ENCODE measurements at regions not wholly inside any gene's neighbourhood (a gene's known extent, or its start where the extent isn't known, plus 50 kb on each side); places are given as distances from the start of the nearest gene placed in this dataset.
"Not testable (repeated sequence)": the region's sequence is repeated elsewhere in the genome, so short reads cannot be mapped to it uniquely, and the experiment has no call there.

DNA sequence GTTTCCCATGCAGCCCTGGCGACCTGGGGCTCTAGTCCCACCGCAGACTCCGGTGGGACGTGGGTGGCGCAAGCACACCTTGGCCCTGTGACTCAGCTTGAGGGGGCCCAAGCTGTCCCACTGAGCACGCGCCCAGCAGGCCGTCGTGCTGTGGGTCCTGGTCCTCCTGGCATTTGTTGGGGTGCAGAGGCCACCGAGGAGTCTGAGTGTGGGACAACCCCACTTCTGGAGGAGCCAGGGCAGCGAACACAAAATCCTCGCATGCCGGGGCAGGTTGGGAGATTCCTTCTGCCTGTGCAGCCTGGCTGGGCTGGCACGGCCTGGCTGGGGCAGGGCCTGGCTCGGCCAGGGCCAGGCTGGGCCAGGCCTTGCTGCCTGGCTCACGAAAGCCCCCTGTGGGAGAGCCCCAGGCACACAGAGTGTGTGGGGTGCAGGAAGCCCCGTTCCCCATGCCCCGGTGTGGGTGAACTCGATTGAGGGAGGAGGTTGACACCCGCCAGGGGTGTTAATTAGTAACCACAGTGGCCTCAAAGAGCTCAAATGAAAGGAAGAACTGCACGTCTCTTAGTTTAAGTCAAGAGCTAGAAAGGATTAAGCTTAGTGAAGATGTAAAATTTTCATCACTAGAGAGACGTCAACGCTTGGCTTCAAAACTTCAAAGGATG, 1808.5 kb upstream of the DEFB115 start:
- H3K36me3 ChIP-seq (ENCODE audit: low read depth, low read length): no peaks in the 10 kb centered on the region
- ChIA-PET POLR2A (ENCODE audit: unreplicated experiment) (interaction anchor here (0.6 kb wide), 1 partner anchor 1452 kb away, joined by 3 read pairs; no protein-coding TSS in a partner anchor), CTCF (interaction anchor here (0.6 kb wide), 1 partner anchor 1452 kb away, joined by 3 read pairs; no protein-coding TSS in a partner anchor)
- no peaks in the 10 kb centered on the region for H3K4me1 ChIP-seq (ENCODE audit: insufficient read depth, low read length)
- 0 out of 2 replicates have a peak, but pooled peaks cover 4% of the 10 kb centered on the region for H3K9me3 ChIP-seq (ENCODE audit: low read length)
- intact Hi-C loops (cut with micrococcal nuclease): loop anchor here (10.0 kb wide), 1 partner anchor 316 kb away; no protein-coding TSS in a partner anchor
- H2AFZ ChIP-seq (ENCODE audit: low read length): no peak overlapping the region
- no peaks in the 10 kb centered on the region for H3F3A ChIP-seq (ENCODE audit: low read length, unreplicated experiment)
- no peaks in the 10 kb centered on the region for H4K20me1 ChIP-seq (ENCODE audit: low read length)
- BruUV-seq (replicated peaks): no TSS peak
- no peaks in the 10 kb centered on the region; the same call in 1 of the 2 replicates for H3K27me3 ChIP-seq (ENCODE audit: low read length)
- H3K27ac ChIP-seq (ENCODE audit: low read length): no peak overlapping the region
- no peak for ATAC-seq
- TF ChIP-seq CTCF (conservative IDR thresholded peaks at IDR 0.05; ENCODE audit: low read depth, low read length): no peak
- H3K9ac ChIP-seq (ENCODE audit: low read length): no peak overlapping the region
- no peak overlapping the region for H3K4me2 ChIP-seq (ENCODE audit: low read length)
- no peak for DNase-seq
- H3K4me3 ChIP-seq (ENCODE audit: low read length): no peak overlapping the region
- H3K9me2 ChIP-seq (replicated peaks; ENCODE audit: low read length): no peaks in the 10 kb centered on the region
- H3K79me2 ChIP-seq (ENCODE audit: low read length): no peaks in the 10 kb centered on the region

DNA sequence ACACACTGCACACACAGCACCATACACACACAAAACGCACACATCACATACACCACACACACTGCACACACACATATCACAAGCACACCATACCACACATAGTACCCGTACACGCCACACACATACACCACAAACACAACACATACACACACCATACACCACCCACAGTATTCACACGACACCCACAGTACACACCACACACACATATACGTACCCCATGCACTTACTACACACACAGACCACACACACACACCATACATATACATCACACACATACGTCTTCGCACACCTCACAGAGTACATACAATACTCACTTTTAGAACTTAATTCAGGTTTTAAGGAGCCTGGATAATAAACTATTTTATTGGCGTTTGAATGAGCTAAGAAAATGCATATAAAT, 1805.3 kb upstream of the DEFB115 start:
- Histone ChIP-seq H2AFZ (ENCODE audit: low read length) (no peak overlapping the region), H3K4me1 (ENCODE audit: insufficient read depth, low read length) (no peaks in the 10 kb centered on the region), H3F3A (ENCODE audit: low read length, unreplicated experiment) (no peaks in the 10 kb centered on the region), H4K20me1 (ENCODE audit: low read length) (no peaks in the 10 kb centered on the region), H3K27me3 (ENCODE audit: low read length) (no peaks in the 10 kb centered on the region), H3K36me3 (ENCODE audit: low read depth, low read length) (no peaks in the 10 kb centered on the region), H3K9me3 (ENCODE audit: low read length) (0 out of 2 replicates have a peak, but pooled peaks cover 9% of the 10 kb centered on the region), H3K27ac (ENCODE audit: low read length) (no peak overlapping the region), H3K9ac (ENCODE audit: low read length) (no peak overlapping the region), H3K9me2 (replicated peaks; ENCODE audit: low read length) (no peaks in the 10 kb centered on the region), H3K79me2 (ENCODE audit: low read length) (no peaks in the 10 kb centered on the region), H3K4me2 (ENCODE audit: low read length) (no peak overlapping the region), H3K4me3 (ENCODE audit: low read length) (no peak overlapping the region)
- ChIA-PET POLR2A (ENCODE audit: unreplicated experiment) (no interaction called here), CTCF (no interaction called here)
- DNase-seq (no peak), ATAC-seq (no peak)
- no TSS peak for BruUV-seq (replicated peaks)
- TF ChIP-seq CTCF (conservative IDR thresholded peaks at IDR 0.05; ENCODE audit: low read depth, low read length) (no peak), EZH2phosphoT487 (IDR thresholded peaks at IDR 0.05; ENCODE audit: borderline replicate concordance, low read length) (no peak), EZH2 (IDR thresholded peaks at IDR 0.05; ENCODE audit: low read length, unreplicated experiment) (no peak)
- intact Hi-C loops (cut with micrococcal nuclease): no loop called here

DNA sequence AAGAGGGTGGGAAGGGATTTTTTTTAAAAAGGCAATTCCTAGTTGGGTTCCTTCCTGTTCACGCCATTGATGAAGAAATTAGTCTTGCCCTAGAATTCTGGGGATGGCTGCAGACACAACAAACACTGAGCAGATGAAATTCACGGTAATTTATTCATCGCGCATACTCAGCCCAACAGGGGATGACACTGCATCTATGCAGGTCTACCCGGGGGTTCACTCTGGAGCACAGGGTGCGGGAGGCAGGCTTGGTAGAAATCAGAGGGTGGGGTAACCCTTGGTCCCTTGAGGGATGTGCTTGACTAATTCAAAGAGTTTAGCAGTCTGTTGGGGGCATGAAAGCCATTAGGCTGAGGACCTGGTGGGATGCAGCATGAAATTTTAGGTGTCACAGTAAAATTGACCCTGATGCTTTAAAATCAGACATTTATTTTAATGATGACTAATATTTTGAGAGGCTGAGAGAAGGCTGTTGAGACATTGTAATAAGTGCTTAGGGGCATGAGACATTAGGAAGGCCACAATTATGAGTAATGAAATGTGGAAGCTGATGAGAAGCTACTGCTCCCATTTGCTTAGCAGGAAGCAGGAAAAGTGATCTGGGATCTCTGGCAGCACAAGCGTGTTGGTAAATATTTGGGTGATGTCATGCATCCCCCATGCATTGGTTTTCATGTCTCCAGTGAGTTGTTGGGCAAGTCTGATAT, 1800.3 kb upstream of the DEFB115 start:
- H4K20me1 ChIP-seq (ENCODE audit: low read length); H3K4me3 ChIP-seq (ENCODE audit: low read length); H3K9ac ChIP-seq (ENCODE audit: low read length); POLR2A ChIA-PET (ENCODE audit: unreplicated experiment); ATAC-seq; H3K27ac ChIP-seq (ENCODE audit: low read length); H3F3A ChIP-seq (ENCODE audit: low read length, unreplicated experiment); H3K9me2 ChIP-seq (replicated peaks; ENCODE audit: low read length); H3K27me3 ChIP-seq (ENCODE audit: low read length); H3K36me3 ChIP-seq (ENCODE audit: low read depth, low read length); intact Hi-C loops (cut with micrococcal nuclease); H3K4me2 ChIP-seq (ENCODE audit: low read length); H3K4me1 ChIP-seq (ENCODE audit: insufficient read depth, low read length); H3K79me2 ChIP-seq (ENCODE audit: low read length); H2AFZ ChIP-seq (ENCODE audit: low read length); H3K9me3 ChIP-seq (ENCODE audit: low read length); BruUV-seq (replicated peaks): not testable (repeated sequence)
- DNase-seq: peak; percentile 8
- CTCF ChIA-PET: interaction anchor here (0.6 kb wide), 1 partner anchor 894 kb away, joined by 4 read pairs; no protein-coding TSS in a partner anchor
